Omental fat pad (tissue), 3 donors: ENCODE measurements at regions not wholly inside any gene's neighbourhood (a gene's known extent, or its start where the extent isn't known, plus 50 kb on each side); places are given as distances from the start of the nearest gene placed in this dataset.

Experiments
- ATAC-seq: fragments of 150-250 bp; one replicate; pipeline ENCODE4 v1.9.1; 2016; ENCODE audit warnings: mild to moderate bottlenecking, moderate library complexity; ENCODE audit not compliant: low FRiP score
- DNase-seq: peaks from one replicate; pipeline ENCODE4 v3.0.0-alpha.2; 2019; ENCODE audit warnings: low spot score
- CTCF ChIP-seq, 3 donors: fragments of 450-650 bp; IDR thresholded peaks; one replicate each; pipeline ENCODE4 v1.5.1; 2016 to 2017; ENCODE audit warnings: antibody characterized with exemption in 3 of 3, mild to moderate bottlenecking in 3 of 3, moderate library complexity in 2 of 3

GRCh38 chr13:44764302-44764692 is 188.2 kb upstream of the TSC22D1 start:
- no peak for DNase-seq
- no peak for ATAC-seq
- no peak for TF ChIP-seq CTCF (IDR thresholded peaks at IDR 0.05)

- ATAC-seq = peak; percentile 37
- no peak for TF ChIP-seq CTCF (IDR thresholded peaks at IDR 0.05)
- no peak for DNase-seq
These were observed 187.6 kb upstream of the TSC22D1 start for GRCh38 chr13:44763615-44764301.

GRCh38 chr13:44762911-44763310 is 186.8 kb upstream of the TSC22D1 start:
- no peak for ATAC-seq
- DNase-seq = no peak
- TF ChIP-seq CTCF (IDR thresholded peaks at IDR 0.05) = no peak

GRCh38 chr13:44760434-44760833 is 184.3 kb upstream of the TSC22D1 start:
- no peak for TF ChIP-seq CTCF (IDR thresholded peaks at IDR 0.05)
- no peak for DNase-seq
- no peak for ATAC-seq

GRCh38 chr13:44759384-44760360 is 183.5 kb upstream of the TSC22D1 start:
- ATAC-seq = no peak
- no peak for DNase-seq
- TF ChIP-seq CTCF (IDR thresholded peaks at IDR 0.05) = no peak

- DNase-seq = no peak
- peak; percentile 42 for ATAC-seq
- no peak for TF ChIP-seq CTCF (IDR thresholded peaks at IDR 0.05)
These were observed 182.7 kb upstream of the TSC22D1 start for GRCh38 chr13:44758630-44759383.
